PFSK-1 (cell line): ENCODE measurements at regions not wholly inside any gene's neighbourhood (a gene's known extent, or its start where the extent isn't known, plus 50 kb on each side); places are given as distances from the start of the nearest gene placed in this dataset.

ENCODE experiments used
- FOXP2 ChIP-seq: optimal IDR thresholded peaks from 2 replicates; pipeline ENCODE3; 2011; ENCODE audit warnings: borderline replicate concordance, control low read depth, inconsistent platforms; ENCODE audit not compliant: insufficient read depth; ENCODE audit errors: extremely low read length, extremely low read depth
- POLR2AphosphoS5 ChIP-seq: IDR thresholded peaks from 2 replicates; pipeline ENCODE4 v1.6.1; 2012; ENCODE audit warnings: low read depth, mild to moderate bottlenecking, control low read depth, low read length, moderate library complexity
- REST ChIP-seq, 2 experiments: IDR thresholded peaks; 2 replicates each; pipeline versions ENCODE4 v1.6.1 to v1.8.0; 2011 to 2012; ENCODE audit warnings: low read depth in 2 of 2, low read length in 2 of 2, control low read depth in 1 of 2, inconsistent platforms in 1 of 2, mild to moderate bottlenecking in 1 of 2, moderate library complexity in 1 of 2; ENCODE audit not compliant: insufficient read depth in 1 of 2
- SIN3A ChIP-seq: IDR thresholded peaks from 2 replicates; pipeline ENCODE4 v1.6.1; 2012; ENCODE audit warnings: mild to moderate bottlenecking, low read length, moderate library complexity, borderline replicate concordance; ENCODE audit not compliant: insufficient read depth
- TAF1 ChIP-seq: IDR thresholded peaks from 2 replicates; pipeline ENCODE4 v1.6.1; 2012; ENCODE audit warnings: low read length, control low read depth, borderline replicate concordance; ENCODE audit not compliant: insufficient read depth

DNA sequence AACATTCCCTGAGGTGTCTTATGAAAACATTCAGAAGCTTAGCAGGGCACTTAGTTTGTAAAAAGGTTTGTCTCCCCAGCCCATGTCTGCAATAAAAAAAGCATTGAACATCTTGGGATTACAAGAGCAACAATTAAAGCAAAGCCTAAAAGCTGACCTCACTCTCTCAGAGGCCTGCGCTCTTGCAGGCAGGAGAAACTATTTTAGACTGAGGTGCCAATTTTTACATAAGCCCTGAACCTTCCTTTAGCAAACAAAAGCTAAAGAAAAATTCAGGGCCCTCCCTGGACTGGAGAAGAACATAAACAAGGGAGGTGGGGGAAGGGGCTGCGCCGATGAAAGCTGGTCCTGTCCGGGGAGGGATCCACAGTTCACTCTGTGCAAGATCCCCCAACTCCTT, 312.7 kb upstream of the RNF32 start:
- no peak for TF ChIP-seq POLR2AphosphoS5
- no peak for TF ChIP-seq FOXP2

- no peak for TF ChIP-seq TAF1
- TF ChIP-seq REST (IDR thresholded peaks at IDR 0.05; ENCODE audit: insufficient read depth in 1 of 2, low read depth in 2 of 2, low read length in 2 of 2), result no peak
- no peak for TF ChIP-seq FOXP2
- TF ChIP-seq POLR2AphosphoS5, result no peak
- TF ChIP-seq SIN3A, result no peak
These were observed 313.1 kb upstream of the RNF32 start for GRCh38 chr7:156327474-156327873.

- no peak for TF ChIP-seq REST (IDR thresholded peaks at IDR 0.05; ENCODE audit: insufficient read depth in 1 of 2, low read depth in 2 of 2, low read length in 2 of 2)
- TF ChIP-seq SIN3A, result no peak
- TF ChIP-seq POLR2AphosphoS5, result no peak
- TF ChIP-seq TAF1, result no peak
- TF ChIP-seq FOXP2, result no peak
These were observed 316.4 kb upstream of the RNF32 start for GRCh38 chr7:156324201-156324600.

DNA sequence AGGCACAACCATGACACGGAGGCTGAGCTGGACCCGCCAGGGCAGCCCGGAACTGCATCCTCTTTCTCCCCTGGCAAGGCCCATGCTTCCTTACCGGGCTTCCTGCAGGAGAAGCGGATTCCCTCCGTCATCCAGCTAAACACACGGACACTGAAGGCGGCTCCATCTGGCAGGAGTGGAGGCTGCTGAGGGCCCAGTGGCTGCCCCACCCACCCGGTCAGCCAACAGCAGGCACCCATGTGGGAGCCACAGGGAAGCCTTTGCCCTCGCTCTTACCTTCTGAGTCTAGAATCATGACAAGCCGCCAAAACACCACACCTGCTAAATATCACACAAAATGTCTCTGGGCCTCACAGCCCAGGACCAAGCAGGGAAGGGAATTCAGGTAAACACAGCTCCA, 321.6 kb upstream of the RNF32 start:
- TF ChIP-seq POLR2AphosphoS5 (no peak), REST (IDR thresholded peaks at IDR 0.05; ENCODE audit: insufficient read depth in 1 of 2, low read depth in 2 of 2, low read length in 2 of 2) (no peak), FOXP2 (no peak), SIN3A (no peak), TAF1 (no peak)

DNA sequence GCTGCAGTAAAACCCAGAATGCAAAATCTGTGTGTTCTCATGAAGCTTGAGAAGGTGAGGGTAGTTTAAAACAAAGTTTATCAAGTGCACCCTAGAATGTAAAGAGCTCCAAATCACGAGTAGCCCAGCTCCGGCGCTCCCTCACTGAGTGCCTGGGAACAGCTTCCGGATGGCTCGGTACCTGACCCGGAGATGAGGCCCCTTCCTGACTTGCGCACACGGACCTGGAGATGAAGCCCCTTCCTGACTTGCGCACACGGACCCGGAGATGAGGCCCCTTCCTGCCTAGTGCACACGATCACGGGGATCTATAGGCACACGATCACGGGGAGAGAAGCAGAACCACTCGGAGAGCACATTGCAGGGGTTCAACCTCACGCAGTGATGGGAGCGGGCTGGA, 322.1 kb upstream of the RNF32 start:
- TF ChIP-seq REST (IDR thresholded peaks at IDR 0.05; ENCODE audit: insufficient read depth in 1 of 2, low read depth in 2 of 2, low read length in 2 of 2) (no peak), POLR2AphosphoS5 (no peak), TAF1 (no peak), FOXP2 (no peak), SIN3A (no peak)

GRCh38 chr7:156309016-156309620, 331.5 kb upstream of the RNF32 start:
- no peak for TF ChIP-seq POLR2AphosphoS5
- TF ChIP-seq TAF1, result no peak
- TF ChIP-seq REST (IDR thresholded peaks at IDR 0.05; ENCODE audit: insufficient read depth in 1 of 2, low read depth in 2 of 2, low read length in 2 of 2), result no peak
- TF ChIP-seq SIN3A, result no peak
- TF ChIP-seq FOXP2, result no peak
